ENCODE measurements at regions not wholly inside any gene's neighbourhood (a gene's known extent, or its start where the extent isn't known, plus 50 kb on each side); places are given as distances from the start of the nearest gene placed in this dataset.

GRCh38 chr4:128513664-128514484 lies 226.3 kb upstream of the PGRMC2 start:
- no peak for TF ChIP-seq JAZF1 (CRISPR knock-in tag; IDR thresholded peaks at IDR 0.05)
- no peak for TF ChIP-seq ZNF263 (CRISPR knock-in tag; IDR thresholded peaks at IDR 0.05; ENCODE audit: low read depth)
- no peak for TF ChIP-seq GABPB1 (CRISPR knock-in tag; IDR thresholded peaks at IDR 0.05)
- TF ChIP-seq, protein P1, sequence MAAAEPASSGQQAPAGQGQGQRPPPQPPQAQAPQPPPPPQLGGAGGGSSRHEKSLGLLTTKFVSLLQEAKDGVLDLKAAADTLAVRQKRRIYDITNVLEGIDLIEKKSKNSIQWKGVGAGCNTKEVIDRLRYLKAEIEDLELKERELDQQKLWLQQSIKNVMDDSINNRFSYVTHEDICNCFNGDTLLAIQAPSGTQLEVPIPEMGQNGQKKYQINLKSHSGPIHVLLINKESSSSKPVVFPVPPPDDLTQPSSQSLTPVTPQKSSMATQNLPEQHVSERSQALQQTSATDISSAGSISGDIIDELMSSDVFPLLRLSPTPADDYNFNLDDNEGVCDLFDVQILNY (CRISPR knock-in tag; IDR thresholded peaks at IDR 0.05) = no peak
- no peak for TF ChIP-seq ATF2 (CRISPR knock-in tag; IDR thresholded peaks at IDR 0.05; ENCODE audit: borderline replicate concordance, low read depth)
- TF ChIP-seq ZSCAN18 (CRISPR knock-in tag; IDR thresholded peaks at IDR 0.05) = no peak
- TF ChIP-seq CREB1 (CRISPR knock-in tag; IDR thresholded peaks at IDR 0.05) = no peak
- TF ChIP-seq EMX1 (CRISPR knock-in tag; IDR thresholded peaks at IDR 0.05) = no peak
- TF ChIP-seq, protein P2, sequence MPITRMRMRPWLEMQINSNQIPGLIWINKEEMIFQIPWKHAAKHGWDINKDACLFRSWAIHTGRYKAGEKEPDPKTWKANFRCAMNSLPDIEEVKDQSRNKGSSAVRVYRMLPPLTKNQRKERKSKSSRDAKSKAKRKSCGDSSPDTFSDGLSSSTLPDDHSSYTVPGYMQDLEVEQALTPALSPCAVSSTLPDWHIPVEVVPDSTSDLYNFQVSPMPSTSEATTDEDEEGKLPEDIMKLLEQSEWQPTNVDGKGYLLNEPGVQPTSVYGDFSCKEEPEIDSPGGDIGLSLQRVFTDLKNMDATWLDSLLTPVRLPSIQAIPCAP (CRISPR knock-in tag; IDR thresholded peaks at IDR 0.05) = no peak
- TF ChIP-seq NFE2L1 (CRISPR knock-in tag; IDR thresholded peaks at IDR 0.05) = no peak
- TF ChIP-seq CDX4 (CRISPR knock-in tag; IDR thresholded peaks at IDR 0.05; ENCODE audit: borderline replicate concordance) = no peak
- TF ChIP-seq, protein P3, sequence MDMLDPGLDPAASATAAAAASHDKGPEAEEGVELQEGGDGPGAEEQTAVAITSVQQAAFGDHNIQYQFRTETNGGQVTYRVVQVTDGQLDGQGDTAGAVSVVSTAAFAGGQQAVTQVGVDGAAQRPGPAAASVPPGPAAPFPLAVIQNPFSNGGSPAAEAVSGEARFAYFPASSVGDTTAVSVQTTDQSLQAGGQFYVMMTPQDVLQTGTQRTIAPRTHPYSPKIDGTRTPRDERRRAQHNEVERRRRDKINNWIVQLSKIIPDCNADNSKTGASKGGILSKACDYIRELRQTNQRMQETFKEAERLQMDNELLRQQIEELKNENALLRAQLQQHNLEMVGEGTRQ (CRISPR knock-in tag; IDR thresholded peaks at IDR 0.05) = no peak
- no peak for TF ChIP-seq ATF6 (CRISPR knock-in tag; IDR thresholded peaks at IDR 0.05)
- TF ChIP-seq USF1 (CRISPR knock-in tag; IDR thresholded peaks at IDR 0.05) = no peak
- TF ChIP-seq HMGA2 (CRISPR knock-in tag; IDR thresholded peaks at IDR 0.05) = no peak
- Mint-ChIP-seq H3K27me3 (ENCODE audit: low read depth) (no peaks in the 10 kb centered on the region), H3K9me3 (peaks cover 17% of the 10 kb centered on the region), H3K4me3 (no peak overlapping the region), H3K36me3 (no peaks in the 10 kb centered on the region; the same call in 1 of the 2 replicates), H3K4me1 (peaks cover 31% of the 10 kb centered on the region), H3K27ac (no peak overlapping the region)
- ChIA-PET POLR2A (no interaction called here), CTCF (no interaction called here)
- DNase-seq (ENCODE audit: low spot score) (no peak), ATAC-seq (no peak)
